DND-41 (cell line): ENCODE measurements at regions not wholly inside any gene's neighbourhood (a gene's known extent, or its start where the extent isn't known, plus 50 kb on each side); places are given as distances from the start of the nearest gene placed in this dataset.

ENCODE experiments used
- ATAC-seq: fragments of 200-7000 bp; cut with Tn5 transposase; 3 replicates; pipeline ENCODE4 v1.9.1; 2021; ENCODE audit warnings: low read depth; ENCODE audit not compliant: insufficient read depth
- DNase-seq: peaks from one replicate; pipeline ENCODE4 v3.0.0-alpha.2; 2020
- H2AFZ ChIP-seq: 2 replicates; pipeline ENCODE4 v1.6.0; 2012; ENCODE audit warnings: low read depth, low read length
- H3K27ac ChIP-seq: 2 replicates; pipeline ENCODE4 v1.5.1; 2012; ENCODE audit warnings: low read length, inconsistent platforms
- H3K27me3 ChIP-seq: fragments of 200-600 bp; sonication (generic); 2 replicates; pipeline ENCODE4 v1.6.0; 2012; ENCODE audit warnings: low read length, mild to moderate bottlenecking, inconsistent platforms; ENCODE audit not compliant: insufficient read depth, poor library complexity
- H3K36me3 ChIP-seq: 2 replicates; pipeline ENCODE4 v1.5.1; 2012; ENCODE audit warnings: low read length, inconsistent platforms; ENCODE audit not compliant: insufficient read depth
- H3K4me1 ChIP-seq: 2 replicates; pipeline ENCODE4 v1.5.1; 2012; ENCODE audit warnings: mild to moderate bottlenecking, low read length; ENCODE audit not compliant: insufficient read depth
- H3K4me2 ChIP-seq: 2 replicates; pipeline ENCODE4 v1.6.0; 2012; ENCODE audit warnings: mild to moderate bottlenecking, moderate library complexity, low read length, inconsistent platforms; ENCODE audit not compliant: insufficient read depth
- H3K4me3 ChIP-seq, 2 experiments: fragments of 200-600 bp in 1 of 2; shearing (Covaris generic) in 1 of 2; 2 replicates each; pipeline ENCODE4 v1.5.1; 2012 to 2016; ENCODE audit warnings: inconsistent platforms in 2 of 2, low read length in 2 of 2, mild to moderate bottlenecking in 2 of 2, low read depth in 1 of 2, moderate library complexity in 1 of 2
- H3K79me2 ChIP-seq: 2 replicates; pipeline ENCODE4 v1.6.0; 2012; ENCODE audit warnings: low read length, inconsistent platforms; ENCODE audit not compliant: insufficient read depth
- H3K9ac ChIP-seq: 2 replicates; pipeline ENCODE4 v1.6.0; 2012; ENCODE audit warnings: low read depth, mild to moderate bottlenecking, inconsistent platforms, low read length, moderate library complexity
- H3K9me3 ChIP-seq: 2 replicates; pipeline ENCODE4 v1.5.1; 2012; ENCODE audit warnings: low read length, moderate library complexity, mild to moderate bottlenecking, inconsistent platforms; ENCODE audit not compliant: insufficient read depth, severe bottlenecking
- H4K20me1 ChIP-seq: 2 replicates; pipeline ENCODE4 v1.6.0; 2012; ENCODE audit warnings: low read length; ENCODE audit not compliant: insufficient read depth
- EZH2 ChIP-seq: IDR thresholded peaks from 3 replicates; pipeline ENCODE4 v1.6.1; 2012; ENCODE audit warnings: borderline replicate concordance, low read depth, mild to moderate bottlenecking, moderate library complexity, low read length, inconsistent platforms; ENCODE audit not compliant: severe bottlenecking
- TF ChIP-seq, protein P1 (sequence below): IDR thresholded peaks from 2 replicates; pipeline ENCODE4 v1.5.1; 2012; ENCODE audit warnings: borderline replicate concordance, low read length, moderate library complexity, mild to moderate bottlenecking; ENCODE audit not compliant: poor library complexity, severe bottlenecking; ENCODE audit errors: extremely low read depth

DNA sequence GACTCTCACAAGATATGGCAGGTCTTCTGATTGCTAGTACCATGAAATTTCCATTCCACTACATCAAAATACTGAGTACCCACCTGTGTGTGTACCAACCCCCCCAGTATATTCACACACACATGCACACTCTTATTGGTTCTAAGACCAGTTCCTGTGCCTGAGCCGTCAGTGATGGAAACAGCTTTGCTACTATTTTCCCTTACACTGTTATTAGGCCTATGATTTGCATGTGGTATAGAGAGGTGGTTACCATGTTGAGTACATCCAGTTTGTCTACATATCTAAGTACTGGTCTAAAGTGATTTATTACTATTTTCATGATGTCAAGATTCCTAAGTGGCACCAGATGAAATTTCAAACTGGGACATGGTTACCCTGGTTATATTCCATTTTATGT lies 459.9 kb downstream of the BCKDHB start:
- H3K4me3 ChIP-seq = no peak overlapping the region
- no peak overlapping the region for H2AFZ ChIP-seq
- DNase-seq (no peak), ATAC-seq (no peak)
- H3K4me2 ChIP-seq = no peak overlapping the region
- H3K36me3 ChIP-seq = no peaks in the 10 kb centered on the region
- H4K20me1 ChIP-seq = no peaks in the 10 kb centered on the region
- no peaks in the 10 kb centered on the region for H3K79me2 ChIP-seq
- H3K27me3 ChIP-seq = no peaks in the 10 kb centered on the region
- H3K27ac ChIP-seq = no peak overlapping the region
- no peak for TF ChIP-seq EZH2
- TF ChIP-seq, protein P1, sequence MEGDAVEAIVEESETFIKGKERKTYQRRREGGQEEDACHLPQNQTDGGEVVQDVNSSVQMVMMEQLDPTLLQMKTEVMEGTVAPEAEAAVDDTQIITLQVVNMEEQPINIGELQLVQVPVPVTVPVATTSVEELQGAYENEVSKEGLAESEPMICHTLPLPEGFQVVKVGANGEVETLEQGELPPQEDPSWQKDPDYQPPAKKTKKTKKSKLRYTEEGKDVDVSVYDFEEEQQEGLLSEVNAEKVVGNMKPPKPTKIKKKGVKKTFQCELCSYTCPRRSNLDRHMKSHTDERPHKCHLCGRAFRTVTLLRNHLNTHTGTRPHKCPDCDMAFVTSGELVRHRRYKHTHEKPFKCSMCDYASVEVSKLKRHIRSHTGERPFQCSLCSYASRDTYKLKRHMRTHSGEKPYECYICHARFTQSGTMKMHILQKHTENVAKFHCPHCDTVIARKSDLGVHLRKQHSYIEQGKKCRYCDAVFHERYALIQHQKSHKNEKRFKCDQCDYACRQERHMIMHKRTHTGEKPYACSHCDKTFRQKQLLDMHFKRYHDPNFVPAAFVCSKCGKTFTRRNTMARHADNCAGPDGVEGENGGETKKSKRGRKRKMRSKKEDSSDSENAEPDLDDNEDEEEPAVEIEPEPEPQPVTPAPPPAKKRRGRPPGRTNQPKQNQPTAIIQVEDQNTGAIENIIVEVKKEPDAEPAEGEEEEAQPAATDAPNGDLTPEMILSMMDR = no peak
- no peaks in the 10 kb centered on the region for H3K4me1 ChIP-seq
- H3K9ac ChIP-seq = no peak overlapping the region
- H3K9me3 ChIP-seq = no peaks in the 10 kb centered on the region

DNA sequence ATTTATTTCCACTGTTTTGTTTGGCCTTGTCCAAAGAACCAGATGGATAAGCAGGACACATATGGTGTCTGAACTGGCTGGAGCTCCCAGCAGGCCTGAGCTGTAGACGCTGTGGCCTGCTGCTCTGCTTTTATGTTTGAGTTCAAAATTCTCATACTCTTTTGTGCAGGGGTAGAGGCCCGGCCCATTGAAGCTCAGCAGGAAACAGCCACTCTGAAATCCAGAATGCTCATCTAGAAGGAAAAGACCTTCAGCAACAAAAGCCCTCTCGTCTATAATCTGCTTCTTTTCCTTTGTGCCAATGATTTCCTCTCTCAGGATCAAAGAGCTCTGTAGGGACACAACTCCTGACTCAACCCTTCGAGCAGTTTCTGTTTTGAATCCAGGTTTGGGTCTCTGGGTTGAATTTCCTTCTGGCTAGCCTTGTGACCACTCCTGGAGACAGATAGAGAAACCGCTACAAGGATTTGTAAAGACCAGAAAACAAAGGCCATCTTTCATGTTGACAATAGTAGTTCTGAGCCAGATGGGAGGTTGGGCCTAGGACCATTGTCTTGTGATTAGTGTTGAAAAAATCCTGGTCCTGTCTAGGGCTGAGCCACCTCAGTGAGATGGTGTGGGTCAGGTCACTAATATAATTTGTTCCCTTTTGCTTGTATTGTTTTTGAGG lies 446.7 kb downstream of the BCKDHB start:
- no peak for TF ChIP-seq EZH2
- Histone ChIP-seq H3K4me1 (no peaks in the 10 kb centered on the region), H3K9me3 (no peaks in the 10 kb centered on the region), H3K79me2 (no peaks in the 10 kb centered on the region), H3K9ac (no peak overlapping the region), H2AFZ (no peak overlapping the region), H4K20me1 (no peaks in the 10 kb centered on the region), H3K27me3 (no peaks in the 10 kb centered on the region), H3K4me3 (no peak overlapping the region), H3K27ac (no peak overlapping the region), H3K36me3 (no peaks in the 10 kb centered on the region), H3K4me2 (no peak overlapping the region)
- DNase-seq = no peak
- ATAC-seq = no peak

GRCh38 chr6:80550748-80551147 lies 444.3 kb downstream of the BCKDHB start:
- H3K36me3 ChIP-seq = no peaks in the 10 kb centered on the region
- no peak overlapping the region for H3K4me3 ChIP-seq
- no peaks in the 10 kb centered on the region for H3K4me1 ChIP-seq
- no peak overlapping the region for H2AFZ ChIP-seq
- H3K27me3 ChIP-seq = no peaks in the 10 kb centered on the region
- DNase-seq (no peak), ATAC-seq (no peak)
- H3K9me3 ChIP-seq = no peaks in the 10 kb centered on the region
- TF ChIP-seq, protein P1 = no peak
- TF ChIP-seq EZH2 = no peak
- H4K20me1 ChIP-seq = no peaks in the 10 kb centered on the region
- no peak overlapping the region for H3K4me2 ChIP-seq
- H3K9ac ChIP-seq = no peak overlapping the region
- H3K79me2 ChIP-seq = no peaks in the 10 kb centered on the region
- H3K27ac ChIP-seq = no peak overlapping the region

- no peak overlapping the region for H2AFZ ChIP-seq
These were observed 443.8 kb downstream of the BCKDHB start for GRCh38 chr6:80550281-80550680.

More at GRCh38 chr6:80550281-80550680, 443.8 kb downstream of the BCKDHB start:
- Histone ChIP-seq H3K36me3 (no peaks in the 10 kb centered on the region), H3K27ac (no peak overlapping the region), H3K27me3 (no peaks in the 10 kb centered on the region), H3K9ac (no peak overlapping the region), H3K4me3 (no peak overlapping the region), H3K9me3 (no peaks in the 10 kb centered on the region), H4K20me1 (no peaks in the 10 kb centered on the region), H3K4me2 (no peak overlapping the region), H3K79me2 (no peaks in the 10 kb centered on the region), H3K4me1 (no peaks in the 10 kb centered on the region)
- ATAC-seq (no peak), DNase-seq (no peak)
- TF ChIP-seq, protein P1 = no peak
- no peak for TF ChIP-seq EZH2
